Activated T-cell treated with anti-CD3 and anti-CD28 coated beads, Interleukin-2, amount 50 U/mL, for 48 hours (primary cell): ENCODE measurements at regions not wholly inside any gene's neighbourhood (a gene's known extent, or its start where the extent isn't known, plus 50 kb on each side); places are given as distances from the start of the nearest gene placed in this dataset.

ENCODE experiments used
- DNase-seq, 2 experiments: peaks; one replicate each; pipeline ENCODE4 v3.0.0-alpha.2; 2020

- DNase-seq = no peak
Measured at GRCh38 chr18:47458483-47458882, 207.0 kb upstream of the SKOR2 start.

DNA sequence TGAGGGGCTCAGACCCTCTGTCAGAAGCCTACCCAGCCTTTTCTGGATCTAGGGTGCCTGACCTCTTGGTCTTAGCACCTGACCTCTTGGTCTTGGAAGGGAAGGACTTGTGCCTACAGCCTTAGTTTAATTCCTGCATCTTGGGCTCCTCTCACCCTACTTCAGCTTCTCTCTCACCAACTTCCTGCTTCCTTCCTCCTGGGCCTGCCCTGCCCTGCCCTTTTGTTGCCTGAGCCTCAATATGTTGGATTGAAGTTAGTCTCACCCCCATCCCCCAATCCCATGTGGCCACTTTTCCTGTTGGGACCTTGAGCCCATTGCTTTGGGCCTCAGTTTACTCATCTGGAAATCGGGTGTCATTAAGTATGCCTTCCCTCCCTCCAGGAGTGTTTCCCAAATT is 206.2 kb upstream of the SKOR2 start:
- DNase-seq = no peak

DNA sequence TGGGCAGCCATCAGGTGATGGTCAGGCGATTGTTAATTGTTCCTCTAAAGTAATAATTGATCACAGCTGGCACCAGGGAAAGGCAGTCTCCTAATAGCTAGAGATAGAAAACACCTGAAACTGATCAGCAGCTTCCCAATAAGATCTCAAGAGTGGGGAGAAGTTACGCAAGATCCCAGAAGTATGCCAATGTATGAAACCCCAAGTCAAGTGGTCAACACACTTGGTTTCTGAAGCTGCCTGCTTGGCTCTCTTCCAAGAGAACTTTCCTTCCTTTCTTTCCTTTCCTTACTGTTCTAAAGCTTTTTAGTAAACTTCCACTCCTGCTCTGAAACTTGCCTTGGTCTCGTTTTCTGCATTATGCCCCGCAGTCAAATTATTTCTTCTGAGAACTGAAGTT is 201.6 kb upstream of the SKOR2 start:
- no peak for DNase-seq

GRCh38 chr18:47448956-47449355 is 197.5 kb upstream of the SKOR2 start:
- no peak for DNase-seq

DNA sequence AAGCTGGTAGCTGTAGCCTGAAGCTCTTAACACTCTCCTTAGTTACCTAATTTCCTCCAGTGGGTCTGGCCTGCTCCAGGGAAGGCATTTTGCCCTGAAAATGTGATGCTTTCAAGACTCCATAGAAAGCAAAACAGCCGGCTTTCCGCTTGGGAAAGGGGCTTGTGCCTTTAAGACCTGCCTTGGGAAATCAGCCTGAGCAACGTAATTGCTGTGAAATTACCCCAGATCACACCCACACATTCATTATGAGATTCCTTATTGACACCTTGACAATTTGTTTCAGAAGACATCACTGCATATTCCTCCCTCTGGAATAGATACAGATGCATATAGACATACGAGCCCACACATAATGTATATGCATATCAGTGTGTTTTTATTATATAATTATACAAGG is 190.5 kb upstream of the SKOR2 start:
- DNase-seq = no peak

- no peak for DNase-seq
Measured at GRCh38 chr18:47438001-47438400, 186.5 kb upstream of the SKOR2 start.

- no peak for DNase-seq
Measured at GRCh38 chr18:47436871-47437270, 185.4 kb upstream of the SKOR2 start.

DNA sequence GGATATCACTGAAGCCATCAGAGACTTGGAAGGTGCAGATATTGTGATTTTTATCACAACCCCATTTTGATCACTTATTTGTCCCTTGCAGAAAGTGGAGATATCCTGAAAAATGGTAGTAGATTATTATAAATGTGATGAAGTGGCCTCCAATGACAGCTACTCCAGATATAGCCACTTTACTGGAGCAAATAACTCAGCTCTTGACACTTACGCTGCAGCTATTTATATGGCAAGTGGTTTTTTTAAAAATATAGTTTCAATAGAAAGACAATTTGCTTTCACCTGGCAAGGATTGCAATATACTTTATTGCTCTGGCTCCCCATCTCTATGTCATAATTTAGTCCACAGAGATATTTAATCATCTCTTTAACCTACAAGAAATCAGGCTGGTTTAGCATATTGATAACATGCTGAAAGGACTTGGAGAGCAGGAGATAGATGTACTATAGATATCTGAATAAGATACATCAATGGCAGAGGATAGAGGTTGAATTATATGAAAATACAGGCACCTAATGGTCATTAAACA is 182.8 kb upstream of the SKOR2 start:
- DNase-seq = no peak

GRCh38 chr18:47427923-47428637 is 176.6 kb upstream of the SKOR2 start:
- DNase-seq = no peak

DNA sequence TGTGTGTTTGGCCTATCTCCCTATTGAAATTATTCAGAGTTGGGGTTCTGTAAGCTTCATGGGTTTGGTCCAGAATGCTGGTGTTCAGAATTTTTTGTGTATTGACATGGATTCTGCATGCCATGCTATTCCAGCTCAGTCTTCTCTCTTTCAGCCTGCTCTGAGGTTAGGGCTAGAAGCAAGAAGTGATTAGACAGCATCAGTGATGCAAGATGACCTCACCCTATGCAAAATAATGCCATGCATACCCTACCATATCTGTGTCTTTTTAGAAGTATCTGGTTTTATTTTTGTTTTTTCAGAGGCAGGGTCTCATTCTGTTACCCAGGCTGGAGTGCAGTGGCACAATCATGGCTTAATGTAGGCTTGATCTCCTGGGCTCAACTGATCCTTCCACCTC is 175.6 kb upstream of the SKOR2 start:
- DNase-seq = no peak

GRCh38 chr18:47425365-47425764 is 173.9 kb upstream of the SKOR2 start:
- DNase-seq = no peak

- DNase-seq = no peak
Measured at GRCh38 chr18:47422524-47422923, 171.1 kb upstream of the SKOR2 start.

- no peak for DNase-seq
Measured at GRCh38 chr18:47420130-47420529, 168.7 kb upstream of the SKOR2 start.

DNA sequence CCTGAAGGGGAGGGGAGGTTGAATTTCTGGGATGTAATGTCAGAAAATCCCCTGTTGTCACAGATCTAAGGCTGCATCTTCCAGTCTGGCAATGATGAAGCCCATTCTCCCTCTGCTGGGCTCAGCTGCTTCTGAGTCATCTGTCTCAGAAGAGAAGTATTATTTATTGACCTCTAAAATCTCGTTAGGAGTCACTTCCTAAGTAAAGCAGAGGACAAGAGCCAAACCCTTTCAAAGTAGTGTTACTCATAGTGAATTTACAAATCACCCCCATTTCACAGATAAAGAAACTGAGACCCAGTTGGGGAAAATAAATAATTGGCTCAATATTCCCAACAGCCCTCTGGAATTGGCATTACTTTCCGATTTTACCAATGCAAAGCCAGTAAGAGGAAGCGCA is 167.3 kb upstream of the SKOR2 start:
- no peak for DNase-seq

DNA sequence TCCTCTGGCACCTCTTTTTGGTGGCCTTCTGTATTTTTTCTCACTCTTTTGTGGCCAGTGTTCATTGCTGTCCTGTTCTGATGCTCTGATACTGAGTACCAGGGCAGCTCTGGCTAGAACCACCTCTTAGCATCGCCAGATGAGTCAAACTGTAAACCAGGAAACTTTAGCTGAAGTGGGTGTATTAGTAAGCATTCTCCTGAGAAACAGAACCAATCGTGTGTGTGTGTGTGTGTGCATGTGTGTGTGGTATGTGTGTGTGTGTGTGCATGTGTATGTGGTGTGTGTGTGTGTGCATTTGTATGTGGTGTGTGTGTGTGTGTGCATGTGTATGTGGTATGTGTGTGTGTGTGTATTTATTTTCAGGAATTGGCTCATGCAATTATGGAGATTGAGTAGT is 166.3 kb upstream of the SKOR2 start:
- no peak for DNase-seq

- DNase-seq = no peak
Measured at GRCh38 chr18:47415881-47416280, 164.4 kb upstream of the SKOR2 start.

GRCh38 chr18:47413327-47413726 is 161.9 kb upstream of the SKOR2 start:
- DNase-seq = no peak

DNA sequence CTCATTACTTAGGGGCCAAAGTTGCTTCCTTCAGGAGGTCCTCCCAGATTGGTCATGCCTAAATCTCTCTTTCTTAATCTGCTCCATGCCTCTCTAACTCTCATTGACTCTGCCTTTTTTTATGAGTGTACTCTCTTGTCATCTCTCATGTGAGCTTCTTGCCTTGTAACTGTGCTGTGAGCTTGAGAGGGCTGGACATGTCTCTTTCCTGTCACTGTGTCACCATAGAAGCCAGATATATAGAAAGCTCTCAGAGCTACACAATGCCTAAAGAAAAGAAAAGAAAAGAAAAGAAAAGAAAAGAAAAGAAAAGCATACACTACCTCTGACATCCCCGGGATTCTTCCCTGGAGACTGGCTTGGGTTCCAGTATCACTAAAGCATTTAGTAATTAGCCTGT is 161.5 kb upstream of the SKOR2 start:
- DNase-seq = no peak

DNA sequence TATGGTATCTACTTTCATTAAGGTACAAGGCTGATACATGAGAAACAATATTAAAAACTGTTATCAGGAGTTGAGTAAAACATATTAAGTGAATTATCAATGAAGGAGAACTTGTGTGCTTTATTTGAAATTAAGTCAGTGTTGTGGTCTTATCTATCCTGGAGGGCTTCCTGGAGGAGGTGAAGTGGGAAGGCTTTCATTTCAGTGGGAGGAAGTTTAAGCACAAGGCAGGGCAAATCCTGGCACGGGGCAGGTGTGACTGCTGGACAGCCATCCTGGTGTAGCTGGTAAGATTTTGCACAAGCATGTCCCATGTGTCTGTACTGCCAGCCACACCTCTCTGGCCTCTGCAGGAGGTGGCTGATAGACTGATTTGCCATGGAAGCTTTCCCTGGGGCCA is 159.7 kb upstream of the SKOR2 start:
- no peak for DNase-seq

DNA sequence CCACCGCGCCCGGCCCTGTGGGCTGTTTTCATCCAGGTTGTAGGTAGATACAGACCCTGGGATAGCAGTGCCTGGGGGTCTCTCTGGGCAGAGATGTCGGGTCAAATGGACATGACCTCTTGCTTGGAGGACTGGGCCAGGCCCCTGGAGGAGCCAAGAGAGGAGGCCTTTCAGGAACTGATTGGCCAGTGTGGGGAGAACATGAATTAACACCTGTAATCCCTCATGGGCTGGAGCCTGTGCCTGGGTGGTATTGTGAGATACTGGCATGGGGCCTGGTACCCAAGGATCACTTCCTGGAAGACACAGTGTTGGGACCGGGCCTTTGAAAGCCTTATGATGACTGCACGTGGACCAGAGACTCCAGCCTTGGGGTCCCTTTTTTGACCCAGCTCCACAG is 158.7 kb upstream of the SKOR2 start:
- DNase-seq = no peak

GRCh38 chr18:47409519-47409918 is 158.1 kb upstream of the SKOR2 start:
- no peak for DNase-seq

DNA sequence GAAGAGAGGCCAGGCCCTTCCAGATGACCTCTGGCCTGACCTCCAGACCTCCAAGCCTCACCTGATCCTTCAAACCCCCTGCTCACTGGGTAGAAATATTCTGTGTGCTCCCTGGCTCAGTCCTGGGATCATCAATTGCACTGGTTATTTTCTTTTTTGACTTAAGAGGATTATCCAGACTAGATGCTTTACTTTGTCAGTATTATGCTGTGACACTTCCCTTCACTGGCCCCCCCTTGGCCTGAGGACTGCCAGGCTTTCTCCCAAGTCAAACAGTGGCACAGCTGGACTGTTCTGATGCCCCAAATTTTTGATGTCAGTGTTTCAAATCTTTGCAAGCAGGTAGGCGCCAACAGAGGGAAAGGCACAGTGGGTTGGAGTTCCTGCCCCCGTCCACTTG is 156.3 kb upstream of the SKOR2 start:
- no peak for DNase-seq

- no peak for DNase-seq
Measured at GRCh38 chr18:47404845-47405244, 153.4 kb upstream of the SKOR2 start.

GRCh38 chr18:47403949-47404348 is 152.5 kb upstream of the SKOR2 start:
- DNase-seq = no peak

- no peak for DNase-seq
Measured at GRCh38 chr18:47403317-47403716, 151.9 kb upstream of the SKOR2 start.
